WERI-Rb-1 (cell line): ENCODE measurements at regions not wholly inside any gene's neighbourhood (a gene's known extent, or its start where the extent isn't known, plus 50 kb on each side); places are given as distances from the start of the nearest gene placed in this dataset.

Source experiments
- DNase-seq: peaks from one replicate; pipeline ENCODE4 v3.0.0-alpha.2; 2020
- H3K27ac ChIP-seq: fragments of 250-450 bp; sonication (Bioruptor Pico); 2 replicates; pipeline ENCODE4 v1.5.1; 2020; ENCODE audit warnings: mild to moderate bottlenecking, moderate library complexity
- H3K27me3 ChIP-seq: fragments of 250-450 bp; sonication (Bioruptor Pico); 2 replicates; pipeline ENCODE4 v1.5.1; 2021; ENCODE audit warnings: mild to moderate bottlenecking, low read depth, moderate library complexity; ENCODE audit not compliant: insufficient read depth, severe bottlenecking
- H3K36me3 ChIP-seq: fragments of 250-450 bp; sonication (Bioruptor Pico); 2 replicates; pipeline ENCODE4 v1.5.1; 2020; ENCODE audit warnings: mild to moderate bottlenecking, moderate library complexity
- H3K4me3 ChIP-seq: 2 replicates; pipeline ENCODE4 v1.5.1; 2011; ENCODE audit warnings: low read depth, mild to moderate bottlenecking, control low read depth, low read length
- H3K9me3 ChIP-seq: fragments of 250-450 bp; sonication (Bioruptor Pico); 2 replicates; pipeline ENCODE4 v1.5.1; 2021; ENCODE audit warnings: mild to moderate bottlenecking, moderate library complexity; ENCODE audit not compliant: severe bottlenecking
- TF ChIP-seq, protein P1 (sequence below): IDR thresholded peaks from 2 replicates; pipeline ENCODE4 v1.5.1; 2011; ENCODE audit warnings: low read depth, mild to moderate bottlenecking, control low read depth, inconsistent platforms, low read length

DNA sequence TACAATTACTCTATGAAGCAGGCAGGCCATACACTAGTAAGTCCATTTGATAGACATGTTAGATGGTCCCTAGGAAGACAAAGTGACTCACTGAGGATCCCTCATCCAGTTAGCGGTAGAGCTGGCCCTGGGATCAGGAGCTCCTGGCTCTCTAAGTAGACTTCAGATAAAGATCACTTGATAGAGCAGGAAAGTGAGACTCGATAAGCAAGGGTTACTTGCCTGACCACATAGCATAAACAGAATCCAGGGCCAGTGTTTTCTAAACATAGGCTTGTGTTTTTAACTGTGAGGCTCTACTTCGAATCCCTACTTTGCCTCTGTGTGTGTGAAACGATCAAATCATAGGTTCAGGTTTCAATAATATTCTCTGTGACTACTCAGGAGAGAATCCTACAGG lies 355.2 kb upstream of the TRIB2 start:
- no peaks in the 10 kb centered on the region for H3K9me3 ChIP-seq
- DNase-seq, result no peak
- no peaks in the 10 kb centered on the region for H3K27me3 ChIP-seq
- no peak overlapping the region for H3K27ac ChIP-seq
- TF ChIP-seq, protein P1, sequence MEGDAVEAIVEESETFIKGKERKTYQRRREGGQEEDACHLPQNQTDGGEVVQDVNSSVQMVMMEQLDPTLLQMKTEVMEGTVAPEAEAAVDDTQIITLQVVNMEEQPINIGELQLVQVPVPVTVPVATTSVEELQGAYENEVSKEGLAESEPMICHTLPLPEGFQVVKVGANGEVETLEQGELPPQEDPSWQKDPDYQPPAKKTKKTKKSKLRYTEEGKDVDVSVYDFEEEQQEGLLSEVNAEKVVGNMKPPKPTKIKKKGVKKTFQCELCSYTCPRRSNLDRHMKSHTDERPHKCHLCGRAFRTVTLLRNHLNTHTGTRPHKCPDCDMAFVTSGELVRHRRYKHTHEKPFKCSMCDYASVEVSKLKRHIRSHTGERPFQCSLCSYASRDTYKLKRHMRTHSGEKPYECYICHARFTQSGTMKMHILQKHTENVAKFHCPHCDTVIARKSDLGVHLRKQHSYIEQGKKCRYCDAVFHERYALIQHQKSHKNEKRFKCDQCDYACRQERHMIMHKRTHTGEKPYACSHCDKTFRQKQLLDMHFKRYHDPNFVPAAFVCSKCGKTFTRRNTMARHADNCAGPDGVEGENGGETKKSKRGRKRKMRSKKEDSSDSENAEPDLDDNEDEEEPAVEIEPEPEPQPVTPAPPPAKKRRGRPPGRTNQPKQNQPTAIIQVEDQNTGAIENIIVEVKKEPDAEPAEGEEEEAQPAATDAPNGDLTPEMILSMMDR, result no peak
- no peak overlapping the region for H3K4me3 ChIP-seq
- no peaks in the 10 kb centered on the region for H3K36me3 ChIP-seq

DNA sequence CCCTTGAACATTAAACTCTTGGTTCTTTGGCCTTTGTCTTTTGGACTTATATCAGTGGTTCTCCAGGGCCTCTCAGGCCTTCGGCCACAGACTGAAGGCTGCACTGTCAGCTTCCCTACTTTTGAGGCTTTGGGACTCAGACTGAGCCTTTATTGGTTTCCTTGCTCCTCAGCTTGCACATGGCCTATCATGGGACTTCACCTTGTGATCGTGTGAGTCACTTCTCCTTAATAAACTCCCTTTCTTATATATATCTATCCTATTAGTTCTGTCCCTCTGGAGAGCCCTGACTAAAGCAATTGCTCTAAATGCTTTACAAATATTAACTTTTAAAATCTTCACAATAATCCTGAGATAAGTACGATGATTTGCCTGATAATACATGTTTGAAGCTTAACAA lies 353.6 kb upstream of the TRIB2 start:
- no peak for DNase-seq
- no peak overlapping the region for H3K4me3 ChIP-seq
- no peaks in the 10 kb centered on the region for H3K9me3 ChIP-seq
- TF ChIP-seq, protein P1, result no peak
- no peak overlapping the region for H3K27ac ChIP-seq
- no peaks in the 10 kb centered on the region for H3K27me3 ChIP-seq
- no peaks in the 10 kb centered on the region for H3K36me3 ChIP-seq

DNA sequence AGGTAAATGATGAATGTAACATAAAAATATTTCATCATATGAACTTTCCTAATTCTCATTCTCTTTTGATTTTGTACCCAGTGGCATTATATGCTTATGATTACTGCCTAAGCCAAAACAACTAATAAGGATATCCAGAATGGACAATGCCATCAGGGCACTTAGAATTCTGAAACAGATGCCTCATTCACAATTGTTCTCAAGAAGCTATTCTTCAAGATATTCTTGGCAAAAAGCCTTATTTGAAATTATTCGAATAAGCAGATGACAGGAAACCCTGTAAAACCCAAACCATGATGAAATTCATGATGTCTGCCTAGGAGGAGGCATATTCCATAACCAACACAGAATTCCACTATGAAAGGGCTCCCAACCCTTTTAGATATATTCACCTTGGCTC lies 353.2 kb upstream of the TRIB2 start:
- no peak for DNase-seq
- Histone ChIP-seq H3K9me3 (no peaks in the 10 kb centered on the region), H3K4me3 (no peak overlapping the region), H3K36me3 (no peaks in the 10 kb centered on the region), H3K27me3 (no peaks in the 10 kb centered on the region), H3K27ac (no peak overlapping the region)
- TF ChIP-seq, protein P1, result no peak

DNA sequence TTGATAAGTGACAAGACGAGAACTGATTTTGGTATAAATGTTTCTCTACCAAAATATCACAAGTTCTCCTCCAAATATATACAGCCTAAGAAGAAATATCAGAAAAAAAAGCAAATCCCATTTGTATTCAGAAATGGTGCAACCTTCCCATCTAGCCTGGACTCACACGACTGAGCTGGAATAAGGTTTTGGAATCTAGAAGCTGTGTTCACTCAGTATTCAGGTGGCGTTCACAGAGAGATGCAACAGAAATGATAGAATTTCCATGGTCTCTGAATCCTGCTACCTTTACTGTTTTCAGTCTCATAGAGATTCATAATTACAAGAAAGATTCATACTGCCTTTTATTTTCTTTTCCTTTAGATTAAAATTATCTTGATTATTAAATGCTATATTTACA lies 347.2 kb upstream of the TRIB2 start:
- no peaks in the 10 kb centered on the region for H3K36me3 ChIP-seq
- no peaks in the 10 kb centered on the region for H3K9me3 ChIP-seq
- no peak for DNase-seq
- no peaks in the 10 kb centered on the region for H3K27me3 ChIP-seq
- TF ChIP-seq, protein P1, result no peak
- H3K27ac ChIP-seq, result no peak overlapping the region
- H3K4me3 ChIP-seq, result no peak overlapping the region

DNA sequence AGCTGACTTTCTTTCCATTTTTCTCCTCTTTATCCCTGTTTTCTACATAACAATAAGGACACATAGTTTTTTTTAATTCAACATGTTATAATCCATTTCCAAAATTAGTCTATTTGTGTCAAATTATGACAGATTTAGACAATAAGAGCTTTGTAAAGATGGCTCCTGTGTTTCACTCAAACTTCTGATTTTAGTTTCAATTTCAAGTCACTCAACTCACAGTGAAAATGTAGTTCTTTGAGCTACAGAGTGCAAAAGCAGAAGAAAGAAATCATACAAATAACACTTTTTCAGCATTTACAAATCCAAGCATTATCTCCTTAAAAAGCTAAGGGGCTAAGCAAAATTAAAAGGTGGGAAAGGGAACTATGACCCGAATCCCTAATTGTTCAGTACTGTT lies 340.7 kb upstream of the TRIB2 start:
- Histone ChIP-seq H3K27me3 (no peaks in the 10 kb centered on the region), H3K9me3 (no peaks in the 10 kb centered on the region), H3K27ac (no peak overlapping the region), H3K4me3 (no peak overlapping the region), H3K36me3 (no peaks in the 10 kb centered on the region)
- TF ChIP-seq, protein P1, result no peak
- DNase-seq, result no peak

DNA sequence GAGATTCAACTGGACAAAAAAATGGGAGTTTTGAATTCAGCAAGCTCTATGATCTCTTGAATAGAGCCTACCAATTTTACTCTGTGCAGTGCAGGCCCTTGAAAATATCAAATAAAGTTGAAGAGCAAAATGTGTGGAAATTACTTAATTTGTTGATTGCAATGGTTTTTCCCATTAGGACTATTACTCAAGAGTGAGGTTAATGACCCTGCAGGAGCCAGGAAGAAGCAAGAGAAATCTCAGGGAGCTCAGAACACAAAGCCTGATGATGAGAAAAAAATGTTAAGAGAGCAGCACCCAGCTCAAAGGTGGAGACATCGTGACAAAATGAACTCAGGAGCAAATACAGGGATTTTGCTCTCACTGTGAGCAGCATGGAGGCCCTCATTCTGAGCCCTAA lies 337.6 kb upstream of the TRIB2 start:
- Histone ChIP-seq H3K27me3 (no peaks in the 10 kb centered on the region), H3K36me3 (no peaks in the 10 kb centered on the region), H3K9me3 (no peaks in the 10 kb centered on the region), H3K27ac (no peak overlapping the region), H3K4me3 (no peak overlapping the region)
- DNase-seq, result no peak
- TF ChIP-seq, protein P1, result no peak
